ENCODE measurements at regions not wholly inside any gene's neighbourhood (a gene's known extent, or its start where the extent isn't known, plus 50 kb on each side); places are given as distances from the start of the nearest gene placed in this dataset.
"Not testable (repeated sequence)": the region's sequence is repeated elsewhere in the genome, so short reads cannot be mapped to it uniquely, and the experiment has no call there.

DNA sequence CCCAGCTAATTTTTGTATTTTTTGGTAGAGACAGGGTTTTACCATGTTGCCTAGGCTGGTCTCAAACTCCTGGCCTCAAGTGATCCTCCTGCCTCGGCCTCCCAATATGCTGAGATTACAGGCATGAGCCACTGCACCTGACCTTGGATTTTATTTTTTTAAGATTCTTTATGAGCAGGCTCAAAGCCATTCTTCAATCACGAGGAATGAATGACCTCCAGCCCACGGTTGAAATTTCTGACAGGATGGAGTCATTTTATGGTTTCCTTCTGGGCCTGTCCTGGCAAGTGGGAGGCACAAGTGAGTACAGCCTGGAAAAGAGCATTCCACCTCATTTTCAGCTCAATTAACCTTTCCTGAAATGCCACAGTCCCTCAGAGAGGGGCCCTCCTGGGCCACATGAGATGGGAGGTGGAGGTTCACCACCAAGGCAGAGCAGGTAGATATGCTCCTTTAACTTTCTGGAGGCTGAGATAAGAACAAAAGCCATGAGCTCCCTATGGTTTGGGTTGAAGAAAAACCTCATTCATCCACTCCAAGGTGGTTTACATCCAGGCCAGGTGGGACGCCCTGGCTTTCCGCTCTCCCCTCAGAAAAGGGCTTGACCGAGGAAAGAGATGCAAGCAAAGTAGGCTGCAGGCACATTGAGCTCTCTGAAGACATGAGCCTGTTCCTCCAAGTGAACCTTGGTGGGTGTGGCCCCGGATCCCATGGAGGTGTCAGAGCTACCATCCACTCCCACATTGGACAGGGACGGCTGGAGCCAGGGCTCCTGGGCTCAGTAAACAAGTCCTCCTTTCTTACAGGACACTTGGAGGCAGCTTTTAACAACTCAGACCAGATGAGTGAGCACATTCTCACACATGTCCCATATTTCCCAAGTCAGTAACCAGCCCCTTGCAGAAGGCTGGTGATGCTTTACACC, 208.5 kb upstream of the SSTR4 start:
- no peak for FAIRE-seq
- TF ChIP-seq POLR2AphosphoS5 (IDR thresholded peaks at IDR 0.05; ENCODE audit: low read depth, low read length) (no peak), POU2F2 (IDR thresholded peaks at IDR 0.05; ENCODE audit: low read depth, low read length) (no peak), TAF1 (IDR thresholded peaks at IDR 0.05; ENCODE audit: low read depth, low read length) (no peak), PAX5 (IDR thresholded peaks at IDR 0.05; ENCODE audit: insufficient read depth, low read length, severe bottlenecking) (no peak), POLR2A (IDR thresholded peaks at IDR 0.05; ENCODE audit: low read depth, low read length) (no peak), SPI1 (IDR thresholded peaks at IDR 0.05; ENCODE audit: low read depth, low read length) (no peak)
- no peak for DNase-seq (ENCODE audit: insufficient read length, low spot score)

DNA sequence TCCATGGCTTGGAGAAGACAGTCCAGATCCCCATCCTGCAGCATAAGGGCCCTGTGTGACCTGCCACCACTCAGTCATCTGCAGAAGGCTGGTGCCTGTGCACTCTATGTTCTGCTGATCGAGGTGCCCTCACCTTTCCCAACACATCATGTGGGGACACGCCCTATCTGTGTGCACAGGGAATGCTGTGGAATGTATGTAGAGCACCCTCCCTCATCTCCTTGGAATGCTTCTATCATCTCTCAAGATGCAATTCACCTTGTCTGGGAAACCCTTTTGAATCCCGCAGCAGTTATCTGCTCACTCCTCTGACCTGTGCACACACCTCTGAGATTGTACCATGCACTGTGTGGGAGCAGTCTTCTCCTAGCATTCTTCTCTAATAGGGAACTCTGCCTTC, 207.2 kb upstream of the SSTR4 start:
- FAIRE-seq (no peak), DNase-seq (ENCODE audit: insufficient read length, low spot score) (no peak)
- no peak for TF ChIP-seq TAF1 (IDR thresholded peaks at IDR 0.05; ENCODE audit: low read depth, low read length)
- TF ChIP-seq POU2F2 (IDR thresholded peaks at IDR 0.05; ENCODE audit: low read depth, low read length) = no peak
- no peak for TF ChIP-seq POLR2A (IDR thresholded peaks at IDR 0.05; ENCODE audit: low read depth, low read length)
- TF ChIP-seq SPI1 (IDR thresholded peaks at IDR 0.05; ENCODE audit: low read depth, low read length) = no peak
- TF ChIP-seq PAX5 (IDR thresholded peaks at IDR 0.05; ENCODE audit: insufficient read depth, low read length, severe bottlenecking) = no peak
- no peak for TF ChIP-seq POLR2AphosphoS5 (IDR thresholded peaks at IDR 0.05; ENCODE audit: low read depth, low read length)

DNA sequence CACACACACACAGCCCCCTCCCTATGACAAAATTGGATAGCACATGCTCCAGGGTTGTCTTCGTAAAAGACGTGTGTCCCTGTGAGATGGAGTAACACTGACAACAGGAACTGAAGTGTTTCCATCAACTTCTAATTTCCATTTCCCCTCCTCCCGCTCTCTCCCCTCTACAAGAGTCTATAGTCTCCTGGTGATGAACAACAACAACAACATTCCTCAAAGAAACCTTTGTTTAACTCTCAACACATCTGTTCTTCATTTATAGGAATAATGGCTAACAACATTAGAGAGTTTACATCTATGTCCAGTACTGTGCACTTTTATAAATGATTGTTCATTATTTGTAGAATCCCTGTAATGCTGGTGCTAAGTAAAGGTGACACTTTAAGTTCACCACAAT, 205.8 kb upstream of the SSTR4 start:
- FAIRE-seq = no peak
- TF ChIP-seq SPI1 (IDR thresholded peaks at IDR 0.05; ENCODE audit: low read depth, low read length) = no peak
- no peak for TF ChIP-seq POU2F2 (IDR thresholded peaks at IDR 0.05; ENCODE audit: low read depth, low read length)
- no peak for TF ChIP-seq POLR2AphosphoS5 (IDR thresholded peaks at IDR 0.05; ENCODE audit: low read depth, low read length)
- no peak for TF ChIP-seq PAX5 (IDR thresholded peaks at IDR 0.05; ENCODE audit: insufficient read depth, low read length, severe bottlenecking)
- no peak for TF ChIP-seq TAF1 (IDR thresholded peaks at IDR 0.05; ENCODE audit: low read depth, low read length)
- TF ChIP-seq POLR2A (IDR thresholded peaks at IDR 0.05; ENCODE audit: low read depth, low read length) = no peak
- no peak for DNase-seq (ENCODE audit: insufficient read length, low spot score)

DNA sequence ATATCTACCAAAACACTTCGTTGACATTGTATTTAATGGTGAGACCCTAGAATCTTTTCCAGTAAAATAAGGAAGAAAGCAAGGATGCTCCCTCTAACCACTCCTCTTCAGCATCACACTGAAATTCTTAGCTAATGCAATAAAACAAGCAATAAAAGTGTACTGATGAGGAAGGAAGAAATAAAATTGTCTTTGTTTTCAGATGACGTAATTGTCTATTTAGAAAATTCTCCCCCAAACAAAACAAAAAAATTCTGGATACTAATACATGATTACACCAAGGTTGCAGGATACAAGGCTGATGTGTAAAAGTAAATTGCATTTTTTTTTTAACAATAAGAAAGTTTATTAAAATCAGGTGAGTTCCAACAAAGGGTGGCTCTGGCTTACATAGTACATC, 205.0 kb upstream of the SSTR4 start:
- TF ChIP-seq SPI1 (IDR thresholded peaks at IDR 0.05; ENCODE audit: low read depth, low read length) = no peak
- TF ChIP-seq POLR2A (IDR thresholded peaks at IDR 0.05; ENCODE audit: low read depth, low read length) = no peak
- TF ChIP-seq POLR2AphosphoS5 (IDR thresholded peaks at IDR 0.05; ENCODE audit: low read depth, low read length) = no peak
- no peak for TF ChIP-seq POU2F2 (IDR thresholded peaks at IDR 0.05; ENCODE audit: low read depth, low read length)
- no peak for TF ChIP-seq TAF1 (IDR thresholded peaks at IDR 0.05; ENCODE audit: low read depth, low read length)
- TF ChIP-seq PAX5 (IDR thresholded peaks at IDR 0.05; ENCODE audit: insufficient read depth, low read length, severe bottlenecking) = no peak
- FAIRE-seq = no peak
- DNase-seq (ENCODE audit: insufficient read length, low spot score) = no peak

DNA sequence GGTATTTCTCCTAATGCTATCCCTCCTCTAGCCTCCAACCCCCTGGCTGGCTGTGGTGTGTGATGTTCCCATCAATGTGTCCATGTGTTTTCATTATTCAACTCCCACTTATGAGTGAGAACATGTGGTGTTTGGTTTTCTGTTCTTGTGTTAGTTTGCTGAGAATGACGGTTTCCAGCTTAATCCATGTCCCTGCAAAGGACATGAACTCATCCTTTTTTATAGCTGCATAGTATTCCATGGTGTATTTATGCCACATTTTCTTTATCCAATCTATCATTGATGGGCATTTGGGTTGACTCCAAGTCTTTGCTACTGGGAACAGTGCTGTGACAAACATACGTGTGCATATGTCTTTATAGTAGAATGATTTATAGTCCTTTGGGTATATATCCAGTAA, 204.4 kb upstream of the SSTR4 start:
- FAIRE-seq; DNase-seq (ENCODE audit: insufficient read length, low spot score): not testable (repeated sequence)

DNA sequence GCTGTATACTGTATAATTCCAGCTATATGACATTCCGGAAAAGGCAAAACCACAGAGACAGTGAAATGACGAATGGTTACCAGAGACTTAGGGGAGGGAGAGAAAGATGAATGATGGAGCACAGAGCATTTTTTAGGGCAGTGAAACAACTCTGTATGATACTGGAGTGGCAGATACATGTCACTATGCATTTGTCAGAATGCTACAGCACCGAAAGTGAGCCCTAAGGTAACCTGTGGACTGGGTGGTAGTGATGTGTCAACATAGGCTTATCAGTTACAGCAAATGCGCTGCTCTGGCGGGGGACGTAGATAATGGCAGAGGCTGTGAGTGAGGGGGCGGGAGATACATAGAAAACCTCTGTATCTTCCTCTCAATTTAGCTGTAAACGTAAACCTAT, 201.3 kb upstream of the SSTR4 start:
- TF ChIP-seq POU2F2 (IDR thresholded peaks at IDR 0.05; ENCODE audit: low read depth, low read length) = no peak
- no peak for TF ChIP-seq POLR2AphosphoS5 (IDR thresholded peaks at IDR 0.05; ENCODE audit: low read depth, low read length)
- no peak for TF ChIP-seq SPI1 (IDR thresholded peaks at IDR 0.05; ENCODE audit: low read depth, low read length)
- TF ChIP-seq POLR2A (IDR thresholded peaks at IDR 0.05; ENCODE audit: low read depth, low read length) = no peak
- DNase-seq (ENCODE audit: insufficient read length, low spot score) = no peak
- FAIRE-seq = no peak

DNA sequence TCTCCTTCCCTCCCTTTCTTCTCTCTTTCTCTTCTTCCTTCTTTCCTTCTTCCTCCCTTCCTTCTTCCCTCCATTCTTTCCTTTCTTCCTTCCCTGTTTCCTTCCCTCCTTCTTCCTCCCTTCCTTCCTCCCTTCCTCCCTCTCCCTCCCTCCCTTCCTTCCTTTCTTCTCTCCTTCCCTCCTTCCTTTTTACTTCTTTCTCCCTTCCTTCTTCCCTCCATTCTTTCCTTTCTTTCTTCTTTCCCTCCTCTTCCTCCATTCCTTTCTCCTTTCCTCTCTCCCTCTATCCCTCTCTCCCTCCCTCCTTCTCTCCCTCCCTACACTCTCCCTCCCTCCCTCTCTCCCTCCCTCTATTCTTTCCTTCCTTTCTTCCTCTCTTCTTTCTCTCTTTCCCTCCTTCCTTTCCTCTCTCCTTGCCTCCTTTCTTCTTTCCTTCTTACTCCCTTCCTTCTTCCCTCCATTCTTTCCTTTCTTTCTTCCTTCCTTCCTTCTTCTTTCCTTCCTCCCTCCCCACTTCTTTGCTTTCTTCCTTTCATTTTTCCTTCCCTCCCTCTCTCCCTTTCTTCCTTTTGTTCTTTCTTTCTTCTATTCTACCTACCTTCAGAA, 200.4 kb upstream of the SSTR4 start:
- FAIRE-seq (no peak), DNase-seq (ENCODE audit: insufficient read length, low spot score) (no peak)
- TF ChIP-seq POU2F2 (IDR thresholded peaks at IDR 0.05; ENCODE audit: low read depth, low read length) = no peak
- no peak for TF ChIP-seq POLR2A (IDR thresholded peaks at IDR 0.05; ENCODE audit: low read depth, low read length)
- TF ChIP-seq TAF1 (IDR thresholded peaks at IDR 0.05; ENCODE audit: low read depth, low read length) = no peak
- TF ChIP-seq PAX5 (IDR thresholded peaks at IDR 0.05; ENCODE audit: insufficient read depth, low read length, severe bottlenecking) = no peak
- TF ChIP-seq SPI1 (IDR thresholded peaks at IDR 0.05; ENCODE audit: low read depth, low read length) = no peak
- no peak for TF ChIP-seq POLR2AphosphoS5 (IDR thresholded peaks at IDR 0.05; ENCODE audit: low read depth, low read length)

DNA sequence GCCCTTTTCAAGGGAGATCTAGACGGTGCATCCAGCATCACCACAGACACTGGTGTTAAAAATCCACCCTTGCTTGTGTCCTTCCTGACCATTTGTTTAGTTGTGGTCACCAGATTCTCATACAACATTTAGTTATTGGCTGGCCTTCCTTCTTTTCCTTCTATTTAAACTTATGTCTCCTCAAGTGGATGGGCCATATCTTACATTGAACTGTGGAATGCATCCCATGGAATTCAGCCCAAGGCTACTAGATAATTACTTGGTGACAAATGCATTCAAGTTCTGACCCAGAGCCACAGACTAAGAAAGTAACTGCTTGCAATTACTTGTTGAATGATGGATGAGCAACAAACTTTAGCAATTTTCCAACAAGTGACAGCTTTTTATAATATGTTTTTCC, 198.9 kb upstream of the SSTR4 start:
- FAIRE-seq (no peak), DNase-seq (ENCODE audit: insufficient read length, low spot score) (no peak)
- TF ChIP-seq SPI1 (IDR thresholded peaks at IDR 0.05; ENCODE audit: low read depth, low read length) (no peak), POU2F2 (IDR thresholded peaks at IDR 0.05; ENCODE audit: low read depth, low read length) (no peak), TAF1 (IDR thresholded peaks at IDR 0.05; ENCODE audit: low read depth, low read length) (no peak), PAX5 (IDR thresholded peaks at IDR 0.05; ENCODE audit: insufficient read depth, low read length, severe bottlenecking) (no peak), POLR2A (IDR thresholded peaks at IDR 0.05; ENCODE audit: low read depth, low read length) (no peak), POLR2AphosphoS5 (IDR thresholded peaks at IDR 0.05; ENCODE audit: low read depth, low read length) (no peak)

DNA sequence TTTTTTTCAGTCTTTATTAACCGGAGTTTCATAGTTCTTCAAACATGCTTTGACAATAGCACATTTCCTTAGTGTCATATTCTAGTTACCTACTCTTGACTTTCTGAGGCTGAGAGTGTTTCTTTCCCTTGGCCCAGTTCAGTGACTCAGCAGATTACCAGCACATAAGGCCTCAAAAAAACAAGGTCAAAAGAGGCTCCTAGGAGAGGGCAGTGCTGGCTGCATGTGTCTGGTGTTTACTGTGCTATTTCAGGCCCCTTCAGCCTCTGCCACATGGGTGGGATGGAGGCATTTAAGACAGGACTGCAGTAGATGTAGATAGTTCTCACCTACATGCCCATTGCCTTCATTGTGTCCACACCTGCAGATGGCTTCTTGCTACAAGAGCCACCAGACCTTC, 198.2 kb upstream of the SSTR4 start:
- no peak for DNase-seq (ENCODE audit: insufficient read length, low spot score)
- no peak for TF ChIP-seq SPI1 (IDR thresholded peaks at IDR 0.05; ENCODE audit: low read depth, low read length)
- no peak for TF ChIP-seq POU2F2 (IDR thresholded peaks at IDR 0.05; ENCODE audit: low read depth, low read length)
- TF ChIP-seq POLR2A (IDR thresholded peaks at IDR 0.05; ENCODE audit: low read depth, low read length) = no peak
- no peak for TF ChIP-seq TAF1 (IDR thresholded peaks at IDR 0.05; ENCODE audit: low read depth, low read length)
- FAIRE-seq = no peak

DNA sequence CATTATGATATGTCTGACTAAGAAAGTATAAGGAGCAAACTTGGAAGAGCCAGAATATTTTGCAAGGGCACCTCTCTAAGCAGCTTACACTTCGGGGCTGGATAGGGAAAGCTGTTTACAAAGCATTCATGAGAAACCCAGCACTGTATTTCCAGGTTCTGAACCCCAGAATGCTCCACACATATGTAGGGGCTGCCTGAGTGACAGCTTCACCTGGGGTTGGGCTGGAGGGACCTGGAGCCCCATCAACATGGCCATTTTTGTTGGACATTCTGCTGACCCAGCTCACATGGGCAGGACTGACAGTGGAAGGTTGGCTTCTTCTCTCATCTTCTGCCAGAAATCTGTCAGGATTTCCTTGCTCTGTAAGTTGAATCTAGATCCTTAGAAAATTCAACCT, 197.1 kb upstream of the SSTR4 start:
- no peak for TF ChIP-seq POLR2AphosphoS5 (IDR thresholded peaks at IDR 0.05; ENCODE audit: low read depth, low read length)
- no peak for TF ChIP-seq POU2F2 (IDR thresholded peaks at IDR 0.05; ENCODE audit: low read depth, low read length)
- TF ChIP-seq TAF1 (IDR thresholded peaks at IDR 0.05; ENCODE audit: low read depth, low read length) = no peak
- TF ChIP-seq PAX5 (IDR thresholded peaks at IDR 0.05; ENCODE audit: insufficient read depth, low read length, severe bottlenecking) = no peak
- TF ChIP-seq POLR2A (IDR thresholded peaks at IDR 0.05; ENCODE audit: low read depth, low read length) = no peak
- TF ChIP-seq SPI1 (IDR thresholded peaks at IDR 0.05; ENCODE audit: low read depth, low read length) = no peak
- FAIRE-seq = no peak
- DNase-seq (ENCODE audit: insufficient read length, low spot score) = no peak
